DOHH2 (cell line): ENCODE measurements at regions not wholly inside any gene's neighbourhood (a gene's known extent, or its start where the extent isn't known, plus 50 kb on each side); places are given as distances from the start of the nearest gene placed in this dataset.

Experiments
- H3F3A ChIP-seq: fragments of 200-600 bp; sonication (generic), shearing (Covaris generic); 2 replicates; pipeline ENCODE4 v1.6.0; 2016; ENCODE audit warnings: antibody characterized with exemption, mild to moderate bottlenecking; ENCODE audit not compliant: control insufficient read depth, insufficient read depth
- H3K27ac ChIP-seq: fragments of 200-600 bp; sonication (generic); 2 replicates; pipeline ENCODE4 v1.5.1; 2014; ENCODE audit warnings: low read depth, mild to moderate bottlenecking, low read length, moderate library complexity
- H3K27me3 ChIP-seq: fragments of 200-600 bp; sonication (generic); 2 replicates; pipeline ENCODE4 v1.6.1; 2014; ENCODE audit warnings: mild to moderate bottlenecking, low read length, mixed read lengths; ENCODE audit not compliant: control insufficient read depth
- H3K36me3 ChIP-seq: fragments of 200-600 bp; sonication (generic); 2 replicates; pipeline ENCODE4 v1.6.1; 2014; ENCODE audit warnings: mild to moderate bottlenecking, low read length, moderate library complexity, mixed read lengths; ENCODE audit not compliant: control insufficient read depth
- H3K4me1 ChIP-seq: fragments of 200-600 bp; sonication (generic); 2 replicates; pipeline ENCODE4 v1.6.1; 2014; ENCODE audit warnings: mild to moderate bottlenecking, low read length, mixed read lengths; ENCODE audit not compliant: control insufficient read depth
- H3K4me2 ChIP-seq: fragments of 200-600 bp; sonication (generic); 2 replicates; pipeline ENCODE4 v1.6.0; 2014; ENCODE audit warnings: mild to moderate bottlenecking, low read length, moderate library complexity
- H3K4me3 ChIP-seq: fragments of 200-600 bp; sonication (generic); 2 replicates; pipeline ENCODE4 v1.5.1; 2014; ENCODE audit warnings: mild to moderate bottlenecking, low read length, mixed read lengths
- H3K79me2 ChIP-seq: fragments of 200-600 bp; sonication (generic); 2 replicates; pipeline ENCODE4 v1.6.1; 2014; ENCODE audit warnings: mild to moderate bottlenecking, low read length, mixed read lengths; ENCODE audit not compliant: control insufficient read depth
- H3K9me2 ChIP-seq: fragments of 200-600 bp; sonication (generic); replicated peaks from 2 replicates; pipeline ENCODE4 v1.6.1; 2014; ENCODE audit warnings: mild to moderate bottlenecking, low read length, mixed read lengths; ENCODE audit not compliant: control insufficient read depth
- H3K9me3 ChIP-seq: fragments of 200-600 bp; sonication (generic); 2 replicates; pipeline ENCODE4 v1.6.1; 2014; ENCODE audit warnings: antibody characterized with exemption, low read length, mixed read lengths; ENCODE audit not compliant: control insufficient read depth, insufficient read depth
- H4K20me1 ChIP-seq: fragments of 200-600 bp; sonication (generic); 2 replicates; pipeline ENCODE4 v1.6.0; 2014; ENCODE audit warnings: low read depth, mild to moderate bottlenecking, antibody characterized with exemption, low read length, moderate library complexity; ENCODE audit not compliant: control insufficient read depth, insufficient read depth
- CTCF ChIP-seq: fragments of 200-600 bp; sonication (generic); IDR thresholded peaks from one replicate; pipeline ENCODE4 v1.5.1; 2014; ENCODE audit warnings: antibody characterized with exemption, mild to moderate bottlenecking, low read depth, low read length; ENCODE audit not compliant: poor library complexity, severe bottlenecking
- EZH2phosphoT487 ChIP-seq: fragments of 200-600 bp; sonication (generic); IDR thresholded peaks from 2 replicates; pipeline ENCODE4 v1.6.1; 2017; ENCODE audit warnings: borderline replicate concordance, mild to moderate bottlenecking, antibody characterized with exemption, low read length, moderate library complexity, mixed read lengths

- no peak overlapping the region for H3K4me2 ChIP-seq
- no peaks in the 10 kb centered on the region for H3K9me2 ChIP-seq
- no peaks in the 10 kb centered on the region for H3F3A ChIP-seq
- TF ChIP-seq CTCF = no peak
- no peak for TF ChIP-seq EZH2phosphoT487
- H3K4me3 ChIP-seq = no peak overlapping the region
- H4K20me1 ChIP-seq = no peaks in the 10 kb centered on the region
- H3K27ac ChIP-seq = no peak overlapping the region
- no peaks in the 10 kb centered on the region for H3K79me2 ChIP-seq
- H3K4me1 ChIP-seq = no peaks in the 10 kb centered on the region
- H3K9me3 ChIP-seq = no peaks in the 10 kb centered on the region
- H3K27me3 ChIP-seq = no peaks in the 10 kb centered on the region
- no peaks in the 10 kb centered on the region for H3K36me3 ChIP-seq
These were observed 426.7 kb downstream of the KLHL13 start for GRCh38 chrX:117689956-117690355.

- no peaks in the 10 kb centered on the region for H3K9me2 ChIP-seq
- no peaks in the 10 kb centered on the region for H3K36me3 ChIP-seq
- no peaks in the 10 kb centered on the region for H3K79me2 ChIP-seq
- H3K4me1 ChIP-seq = 0 out of 2 replicates have a peak, but pooled peaks cover 4% of the 10 kb centered on the region
- H4K20me1 ChIP-seq = no peaks in the 10 kb centered on the region
- H3K9me3 ChIP-seq = no peaks in the 10 kb centered on the region
- no peak for TF ChIP-seq CTCF
- TF ChIP-seq EZH2phosphoT487 = no peak
- no peak overlapping the region for H3K4me3 ChIP-seq
- no peak overlapping the region for H3K4me2 ChIP-seq
- no peaks in the 10 kb centered on the region for H3F3A ChIP-seq
- H3K27ac ChIP-seq = no peak overlapping the region
- H3K27me3 ChIP-seq = no peaks in the 10 kb centered on the region
These were observed 436.3 kb downstream of the KLHL13 start for GRCh38 chrX:117680286-117680685.

GRCh38 chrX:117653396-117653795, 463.2 kb downstream of the KLHL13 start:
- no peaks in the 10 kb centered on the region for H3K9me3 ChIP-seq
- TF ChIP-seq EZH2phosphoT487 (no peak), CTCF (no peak)
- no peaks in the 10 kb centered on the region for H4K20me1 ChIP-seq
- H3K36me3 ChIP-seq = no peaks in the 10 kb centered on the region
- H3F3A ChIP-seq = no peaks in the 10 kb centered on the region
- no peaks in the 10 kb centered on the region for H3K4me1 ChIP-seq
- no peak overlapping the region for H3K4me2 ChIP-seq
- no peak overlapping the region for H3K27ac ChIP-seq
- H3K27me3 ChIP-seq = no peaks in the 10 kb centered on the region
- H3K79me2 ChIP-seq = no peaks in the 10 kb centered on the region
- H3K4me3 ChIP-seq = no peak overlapping the region
- no peaks in the 10 kb centered on the region for H3K9me2 ChIP-seq

- H3K27me3 ChIP-seq = no peaks in the 10 kb centered on the region
These were observed 471.0 kb downstream of the KLHL13 start for GRCh38 chrX:117645639-117646038.

More at GRCh38 chrX:117645639-117646038, 471.0 kb downstream of the KLHL13 start:
- Histone ChIP-seq H3K4me3 (no peak overlapping the region), H3K79me2 (no peaks in the 10 kb centered on the region), H3K9me2 (no peaks in the 10 kb centered on the region), H3K27ac (no peak overlapping the region), H3K9me3 (no peaks in the 10 kb centered on the region), H3F3A (no peaks in the 10 kb centered on the region), H3K36me3 (no peaks in the 10 kb centered on the region), H4K20me1 (no peaks in the 10 kb centered on the region), H3K4me2 (no peak overlapping the region), H3K4me1 (no peaks in the 10 kb centered on the region)
- TF ChIP-seq CTCF = no peak
- no peak for TF ChIP-seq EZH2phosphoT487
